Erythroblast (primary cell): ENCODE measurements at regions not wholly inside any gene's neighbourhood (a gene's known extent, or its start where the extent isn't known, plus 50 kb on each side); places are given as distances from the start of the nearest gene placed in this dataset.

Source experiments
- GATA1 ChIP-seq: IDR thresholded peaks from 2 replicates; pipeline ENCODE4 v1.6.1; 2011; ENCODE audit warnings: low read depth, mild to moderate bottlenecking, control low read depth, low read length, moderate library complexity
- POLR2A ChIP-seq: IDR thresholded peaks from 2 replicates; pipeline ENCODE4 v1.6.1; 2011; ENCODE audit warnings: mild to moderate bottlenecking, low read length

GRCh38 chr6:27547157-27548075, 74.5 kb upstream of the ZNF184 start:
- TF ChIP-seq POLR2A (no peak), GATA1 (no peak)
